Memory B cell (primary cell): ENCODE measurements at regions not wholly inside any gene's neighbourhood (a gene's known extent, or its start where the extent isn't known, plus 50 kb on each side); places are given as distances from the start of the nearest gene placed in this dataset.
A peak's percentile ranks its signal among the peaks of the same experiment; 100 is the strongest.

Experiments used
- ATAC-seq: fragments of 150-1000 bp; cut with Tn5 transposase; 2 replicates; pipeline ENCODE4 v1.10.0; 2021; ENCODE audit warnings: low read depth, mild to moderate bottlenecking, moderate library complexity
- DNase-seq, 2 donors: peaks; one replicate each; pipeline ENCODE4 v3.0.0; 2022; ENCODE audit warnings: low spot score in 2 of 2
- H3K27ac Mint-ChIP-seq: one replicate; pipeline ENCODE4 v1.8.0; 2022; ENCODE audit warnings: mild to moderate bottlenecking, moderate library complexity, mixed read lengths
- H3K27me3 Mint-ChIP-seq: one replicate; pipeline ENCODE4 v1.8.0; 2022; ENCODE audit warnings: mixed read lengths
- H3K36me3 Mint-ChIP-seq: one replicate; pipeline ENCODE4 v1.8.0; 2022; ENCODE audit warnings: mild to moderate bottlenecking, mixed read lengths
- H3K4me1 Mint-ChIP-seq: one replicate; pipeline ENCODE4 v1.8.0; 2022; ENCODE audit warnings: mixed read lengths
- H3K4me3 Mint-ChIP-seq: one replicate; pipeline ENCODE4 v1.8.0; 2022; ENCODE audit warnings: mild to moderate bottlenecking, moderate library complexity, mixed read lengths
- H3K9me3 Mint-ChIP-seq: one replicate; pipeline ENCODE4 v1.8.0; 2022; ENCODE audit warnings: mixed read lengths

- Mint-ChIP-seq H3K27me3 (peaks cover 3% of the 10 kb centered on the region), H3K9me3 (no peaks in the 10 kb centered on the region), H3K27ac (no peak overlapping the region), H3K4me1 (peaks cover 32% of the 10 kb centered on the region), H3K4me3 (no peak overlapping the region), H3K36me3 (no peaks in the 10 kb centered on the region)
- DNase-seq (no peak), ATAC-seq (no peak)
Observed at GRCh38 chr14:104388011-104388521, 191.5 kb upstream of the C14orf180 start.

DNA sequence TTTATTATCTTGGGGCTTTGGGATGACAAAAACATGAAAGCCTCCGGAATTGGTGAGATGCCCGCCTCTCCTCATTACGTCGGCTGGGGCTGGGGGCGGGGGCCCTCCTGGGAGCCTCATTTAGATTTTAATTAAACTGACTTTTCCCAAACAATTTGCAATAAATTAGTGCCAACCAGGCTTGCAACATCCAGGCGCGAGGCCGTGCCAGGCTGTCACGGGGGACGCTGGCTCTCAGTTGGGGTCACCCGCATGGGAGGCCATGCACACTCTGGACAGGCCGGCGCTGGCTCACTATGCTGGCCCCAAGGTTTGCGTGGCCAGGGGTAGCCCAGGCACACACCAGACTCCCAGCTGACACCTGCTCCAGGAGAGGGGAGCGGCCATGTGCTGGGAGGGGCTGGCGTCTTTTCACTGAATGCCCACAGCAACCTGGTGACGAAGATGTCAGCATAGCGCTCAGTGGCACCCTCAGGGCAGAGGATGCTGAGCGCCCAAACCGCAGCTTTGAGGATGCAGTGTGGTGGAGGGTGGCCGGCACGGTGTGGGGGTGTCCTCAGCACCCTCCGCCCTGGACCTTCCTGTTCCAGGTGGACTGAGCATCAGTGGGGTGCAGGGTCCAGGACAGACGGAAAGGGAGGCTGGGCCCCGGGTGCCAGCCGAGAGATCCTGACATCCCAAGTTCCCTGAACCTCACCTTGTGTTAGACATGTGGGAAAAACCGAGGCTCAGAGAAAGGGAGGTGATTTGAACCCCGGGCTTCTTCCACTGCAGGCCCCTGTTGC, 190.8 kb upstream of the C14orf180 start:
- ATAC-seq (no peak), DNase-seq (no peak)
- Mint-ChIP-seq H3K9me3 (no peaks in the 10 kb centered on the region), H3K27me3 (peaks cover 4% of the 10 kb centered on the region), H3K4me3 (no peak overlapping the region), H3K27ac (no peak overlapping the region), H3K36me3 (no peaks in the 10 kb centered on the region), H3K4me1 (peaks cover 34% of the 10 kb centered on the region)

- ATAC-seq (no peak), DNase-seq (no peak)
- peaks cover 37% of the 10 kb centered on the region for H3K4me1 Mint-ChIP-seq
- no peaks in the 10 kb centered on the region for H3K9me3 Mint-ChIP-seq
- no peaks in the 10 kb centered on the region for H3K36me3 Mint-ChIP-seq
- no peak overlapping the region for H3K27ac Mint-ChIP-seq
- peaks cover 3% of the 10 kb centered on the region for H3K27me3 Mint-ChIP-seq
- H3K4me3 Mint-ChIP-seq = no peak overlapping the region
Observed at GRCh38 chr14:104389326-104390220, 190.0 kb upstream of the C14orf180 start.

DNA sequence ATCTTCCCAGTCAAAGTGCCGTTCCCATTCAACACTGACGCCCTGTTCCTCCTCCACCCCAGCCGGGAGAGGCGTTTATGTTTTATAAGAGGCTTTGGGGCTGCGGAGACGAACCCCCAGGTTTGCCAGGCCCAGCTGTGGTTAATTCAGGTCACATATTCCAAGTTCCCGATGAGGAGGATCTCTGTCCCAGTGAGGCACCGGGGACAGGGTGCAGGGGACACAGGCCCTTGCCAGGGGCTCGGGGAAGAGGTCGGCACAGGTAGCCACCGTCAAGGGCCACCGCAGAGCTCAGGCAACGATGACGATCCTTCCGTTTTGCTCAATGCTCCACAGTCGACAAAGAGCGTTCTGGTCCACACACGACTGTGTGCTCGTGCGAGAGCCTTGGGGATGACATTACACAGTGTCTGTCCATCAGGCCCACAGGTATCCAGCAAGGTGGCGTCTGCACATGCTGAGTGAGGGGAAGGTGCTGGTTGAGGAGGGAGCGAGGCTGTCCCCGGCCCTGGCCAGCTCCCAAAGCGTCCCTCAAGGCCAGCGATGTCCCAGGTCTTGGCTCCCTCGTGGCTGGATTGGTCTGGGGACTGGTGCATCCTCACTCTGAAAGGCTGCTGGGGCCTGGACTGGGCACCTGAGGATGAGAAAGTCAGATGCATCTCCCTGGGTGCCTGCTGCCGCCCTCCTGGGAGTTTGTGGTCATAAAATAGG, 189.2 kb upstream of the C14orf180 start:
- H3K27ac Mint-ChIP-seq = no peak overlapping the region
- no peak for DNase-seq
- no peak overlapping the region for H3K4me3 Mint-ChIP-seq
- H3K4me1 Mint-ChIP-seq = peaks cover 44% of the 10 kb centered on the region
- no peaks in the 10 kb centered on the region for H3K36me3 Mint-ChIP-seq
- no peaks in the 10 kb centered on the region for H3K9me3 Mint-ChIP-seq
- ATAC-seq = no peak
- H3K27me3 Mint-ChIP-seq = peaks cover 3% of the 10 kb centered on the region

GRCh38 chr14:104390941-104391901, 188.3 kb upstream of the C14orf180 start:
- Mint-ChIP-seq H3K27ac (peak overlapping the region; percentile 67), H3K4me1 (peaks cover 43% of the 10 kb centered on the region)

GRCh38 chr14:104392001-104392395, 187.6 kb upstream of the C14orf180 start:
- Mint-ChIP-seq H3K4me3 (peak overlapping the region; percentile 24), H3K4me1 (peaks cover 38% of the 10 kb centered on the region), H3K36me3 (peaks cover under 1% of the 10 kb centered on the region), H3K27me3 (peaks cover 1% of the 10 kb centered on the region), H3K27ac (peak overlapping the region; percentile 67), H3K9me3 (peaks cover 1% of the 10 kb centered on the region)
- ATAC-seq = peak; percentile 14
- no peak for DNase-seq

More at GRCh38 chr14:104390941-104391901, 188.3 kb upstream of the C14orf180 start:
- peaks cover 1% of the 10 kb centered on the region for H3K27me3 Mint-ChIP-seq
- DNase-seq (no peak), ATAC-seq (no peak)
- H3K36me3 Mint-ChIP-seq = no peaks in the 10 kb centered on the region
- H3K4me3 Mint-ChIP-seq = peak overlapping the region; percentile 24
- no peaks in the 10 kb centered on the region for H3K9me3 Mint-ChIP-seq

GRCh38 chr14:104392396-104393198, 187.0 kb upstream of the C14orf180 start:
- H3K27me3 Mint-ChIP-seq = peaks cover 1% of the 10 kb centered on the region
- H3K4me3 Mint-ChIP-seq = peak overlapping the region; percentile 14
- DNase-seq (no peak), ATAC-seq (no peak)
- no peak overlapping the region for H3K27ac Mint-ChIP-seq
- H3K36me3 Mint-ChIP-seq = peaks cover 6% of the 10 kb centered on the region
- H3K4me1 Mint-ChIP-seq = peaks cover 36% of the 10 kb centered on the region
- peaks cover 5% of the 10 kb centered on the region for H3K9me3 Mint-ChIP-seq

DNA sequence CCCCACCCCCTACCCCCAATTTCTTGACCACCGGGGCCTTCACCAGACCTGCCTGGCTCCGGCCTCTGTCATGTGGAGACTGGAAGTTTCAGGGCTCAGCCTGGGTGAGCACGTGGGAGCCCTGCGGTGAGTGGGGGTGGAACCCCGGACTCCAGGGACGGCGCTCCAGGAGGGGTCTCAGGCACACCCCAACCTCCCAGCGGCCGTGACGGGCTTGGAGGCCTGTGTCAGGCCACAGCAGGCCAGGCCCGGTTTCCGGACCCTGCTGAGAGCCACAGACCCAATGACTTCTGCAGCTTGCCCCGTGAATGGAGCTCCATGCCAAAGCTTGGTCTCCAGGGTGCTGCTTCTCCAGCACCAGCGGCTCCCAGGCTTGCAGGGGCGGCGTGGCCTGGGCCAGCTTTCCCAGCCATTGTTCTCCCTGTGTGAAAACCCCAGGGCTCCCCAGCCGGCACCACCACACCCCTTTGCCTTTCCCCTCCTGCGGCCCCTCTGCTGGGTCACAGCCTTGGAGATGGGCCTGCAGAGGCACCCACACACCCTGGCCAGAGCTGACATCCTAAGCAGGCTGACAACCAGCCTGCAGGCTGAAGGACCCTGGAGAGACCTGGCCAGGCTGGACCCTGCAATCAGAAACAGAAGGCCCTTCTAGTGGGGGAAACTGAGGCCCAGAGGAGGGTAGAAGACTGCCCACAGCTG, 186.2 kb upstream of the C14orf180 start:
- H3K9me3 Mint-ChIP-seq = peaks cover 9% of the 10 kb centered on the region
- H3K36me3 Mint-ChIP-seq = peaks cover 10% of the 10 kb centered on the region
- H3K27ac Mint-ChIP-seq = no peak overlapping the region
- ATAC-seq (no peak), DNase-seq (no peak)
- peaks cover 33% of the 10 kb centered on the region for H3K4me1 Mint-ChIP-seq
- H3K27me3 Mint-ChIP-seq = peaks cover 1% of the 10 kb centered on the region
- H3K4me3 Mint-ChIP-seq = peak overlapping the region; percentile 51

GRCh38 chr14:104393898-104394381, 185.6 kb upstream of the C14orf180 start:
- Mint-ChIP-seq H3K4me3 (peak overlapping the region; percentile 89), H3K36me3 (peaks cover 10% of the 10 kb centered on the region), H3K27ac (peak overlapping the region; percentile 40), H3K9me3 (peaks cover 9% of the 10 kb centered on the region), H3K27me3 (peaks cover 1% of the 10 kb centered on the region), H3K4me1 (peaks cover 31% of the 10 kb centered on the region)
- ATAC-seq (peak; percentile 86), DNase-seq (peak in 1 of 2 donors; percentile 36)

DNA sequence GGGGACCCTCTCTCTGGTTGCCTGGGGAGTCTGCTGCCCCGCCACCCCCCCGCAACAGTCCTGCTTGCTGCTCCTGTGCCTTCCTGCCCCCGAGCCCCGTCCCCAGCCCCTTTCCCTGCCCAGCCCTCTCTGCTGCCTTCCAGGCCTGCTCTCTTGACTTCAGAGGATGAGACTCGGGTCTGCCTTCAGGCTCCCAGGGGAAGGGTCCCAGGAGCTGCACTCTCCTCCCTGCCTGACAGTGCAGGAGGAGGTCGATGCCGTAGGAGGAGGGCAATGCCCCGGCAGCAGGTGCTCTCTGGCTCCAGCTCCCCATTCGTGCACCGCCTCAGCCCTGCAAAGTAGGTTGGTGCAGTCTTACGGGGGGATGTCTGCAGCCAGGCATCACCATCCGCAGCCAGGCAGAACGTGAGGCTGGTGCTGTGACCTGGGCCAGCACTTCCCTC, 185.1 kb upstream of the C14orf180 start:
- H3K4me1 Mint-ChIP-seq = peaks cover 30% of the 10 kb centered on the region
- peak overlapping the region; percentile 89 for H3K4me3 Mint-ChIP-seq
- ATAC-seq (peak; percentile 51), DNase-seq (no peak)
- H3K27ac Mint-ChIP-seq = peak overlapping the region; percentile 40
- H3K9me3 Mint-ChIP-seq = peaks cover 9% of the 10 kb centered on the region
- peaks cover 10% of the 10 kb centered on the region for H3K36me3 Mint-ChIP-seq
- peaks cover 1% of the 10 kb centered on the region for H3K27me3 Mint-ChIP-seq

DNA sequence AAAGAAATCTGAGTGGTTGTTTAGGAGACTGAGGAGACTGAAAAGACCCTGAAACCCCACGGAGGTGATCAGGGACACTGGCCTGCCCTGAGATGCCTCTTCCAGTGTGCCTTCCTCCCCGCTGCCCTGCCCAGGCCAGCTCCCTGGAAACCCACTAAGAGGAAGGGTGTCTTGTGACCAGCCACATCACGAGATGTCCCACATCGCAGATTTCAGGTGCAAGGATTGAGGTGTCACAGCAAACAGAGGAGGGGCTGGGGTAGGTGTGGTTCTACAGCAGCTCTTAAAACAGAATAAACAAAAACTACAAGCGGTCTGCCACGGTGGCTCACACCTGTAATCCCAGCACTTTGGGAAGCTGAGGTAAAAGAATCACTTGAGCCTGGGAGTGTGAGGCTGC, 184.3 kb upstream of the C14orf180 start:
- Mint-ChIP-seq H3K9me3 (peaks cover 9% of the 10 kb centered on the region), H3K27ac (peak overlapping the region; percentile 39), H3K4me3 (peak overlapping the region; percentile 9), H3K4me1 (peaks cover 29% of the 10 kb centered on the region), H3K36me3 (peaks cover 10% of the 10 kb centered on the region), H3K27me3 (peaks cover 1% of the 10 kb centered on the region)
- no peak for DNase-seq
- ATAC-seq = no peak
